Right lung (tissue), 2 donors: ENCODE measurements at regions not wholly inside any gene's neighbourhood (a gene's known extent, or its start where the extent isn't known, plus 50 kb on each side); places are given as distances from the start of the nearest gene placed in this dataset.

ENCODE experiments used
- DNase-seq, 2 donors: peaks; one replicate each; pipeline ENCODE4 v3.0.0-alpha.2; 2013

GRCh38 chr12:128204711-128205110 is 62.3 kb upstream of the TMEM132C start:
- no peak for DNase-seq

GRCh38 chr12:128205145-128205544 is 61.8 kb upstream of the TMEM132C start:
- DNase-seq = no peak

GRCh38 chr12:128205758-128206157 is 61.2 kb upstream of the TMEM132C start:
- DNase-seq = no peak
